K562 (cell line): ENCODE measurements at regions not wholly inside any gene's neighbourhood (a gene's known extent, or its start where the extent isn't known, plus 50 kb on each side); places are given as distances from the start of the nearest gene placed in this dataset.

Experiments used
- ATAC-seq: fragments of 200-7000 bp; cut with Tn5 transposase; 3 replicates; pipeline ENCODE4 v1.9.1; 2020; ENCODE audit warnings: moderate library complexity
- BruUV-seq: library from RNA; stranded (reverse); fragments of 400-500 nt; replicated peaks from 2 replicates; lab custom pipeline; 2021; lab: Mats Ljungman, UMichigan
- CTCF ChIA-PET: fragments of 300-600 bp; formaldehyde crosslinking; extraction: SDS; loops from one replicate; lab custom pipeline; 2021; ENCODE audit warnings: low intra/inter-chr PET ratio; lab: Yijun Ruan, JAX
- POLR2A ChIA-PET: fragments of 300-600, 350-650 bp; sonication (Branson Sonifier 250); formaldehyde crosslinking; extraction: SDS; loops from one replicate; lab custom pipeline; 2021; ENCODE audit warnings: antibody characterized with exemption, inconsistent platforms; lab: Yijun Ruan, JAX
- DNase-seq, 4 experiments: peaks; one replicate each; pipeline versions ENCODE4 v3.0.0 to v3.0.0-alpha.2; 2011 to 2018; ENCODE audit warnings: low spot score in 3 of 4, mixed read lengths in 3 of 4; ENCODE audit errors: extremely low read depth in 1 of 4
- FAIRE-seq: peaks from 2 replicates; lab custom pipeline; 2011; peaks lifted over from hg19 to GRCh38; lab: Jason Lieb, UNC
- H2AFZ ChIP-seq: 2 replicates; pipeline ENCODE4 v1.6.0; 2011; ENCODE audit warnings: low read depth, low read length, control low read depth, inconsistent platforms
- H3K27ac ChIP-seq: fragments of 200-600 bp; 3 replicates; pipeline ENCODE4 v1.8.0; 2011; ENCODE audit warnings: low read depth, mild to moderate bottlenecking, control low read depth, inconsistent platforms, low read length, moderate library complexity, mixed read lengths; ENCODE audit errors: extremely low read depth
- H3K27me3 ChIP-seq, 2 experiments: fragments of 300-600 bp in 1 of 2; 2 replicates in 1 of 2; 3 replicates in 1 of 2; pipeline versions ENCODE4 v1.6.0 to v1.8.0; 2011; ENCODE audit warnings: inconsistent platforms in 2 of 2, low read length in 2 of 2, mild to moderate bottlenecking in 1 of 2, mixed read lengths in 1 of 2, moderate library complexity in 1 of 2; ENCODE audit not compliant: control insufficient read depth in 2 of 2, insufficient read depth in 2 of 2
- H3K36me3 ChIP-seq: fragments of 300-600 bp; 3 replicates; pipeline ENCODE4 v1.8.0; 2011; ENCODE audit warnings: mild to moderate bottlenecking, low read length, inconsistent platforms; ENCODE audit not compliant: control insufficient read depth, insufficient read depth
- H3K4me1 ChIP-seq, 2 experiments: fragments of 200-600 bp in 1 of 2; replicated peaks in 1 of 2; 2 replicates in 1 of 2; 3 replicates in 1 of 2; pipeline versions ENCODE4 v1.5.1 to v1.8.0; 2011; ENCODE audit warnings: inconsistent platforms in 2 of 2, low read length in 2 of 2, mild to moderate bottlenecking in 1 of 2, mixed read lengths in 1 of 2, moderate library complexity in 1 of 2; ENCODE audit not compliant: control insufficient read depth in 2 of 2, insufficient read depth in 2 of 2
- H3K4me2 ChIP-seq: 2 replicates; pipeline ENCODE4 v1.6.1; 2011; ENCODE audit warnings: low read length, control low read depth, inconsistent platforms, mixed read lengths; ENCODE audit not compliant: insufficient read depth
- H3K4me3 ChIP-seq: fragments of 200-600 bp; sonication (generic), shearing (Covaris generic); 2 replicates; pipeline ENCODE4 v1.5.1; 2016; ENCODE audit warnings: control low read depth, inconsistent platforms
- H3K79me2 ChIP-seq: fragments of 200-600 bp; 3 replicates; pipeline ENCODE4 v1.8.0; 2011; ENCODE audit warnings: low read length, inconsistent platforms; ENCODE audit not compliant: control insufficient read depth, insufficient read depth
- H3K9ac ChIP-seq, 2 experiments: 2 replicates each; pipeline versions ENCODE4 v1.6.0 to v1.6.1; 2011; ENCODE audit warnings: low read depth in 2 of 2, low read length in 2 of 2, control low read depth in 1 of 2, inconsistent platforms in 1 of 2, mild to moderate bottlenecking in 1 of 2, mixed read lengths in 1 of 2; ENCODE audit not compliant: insufficient read depth in 1 of 2
- H3K9me1 ChIP-seq: one replicate; pipeline ENCODE4 v1.6.0; 2011; ENCODE audit warnings: inconsistent platforms, mild to moderate bottlenecking, low read length, moderate library complexity; ENCODE audit not compliant: control insufficient read depth, insufficient read depth
- H3K9me3 ChIP-seq: replicated peaks from 2 replicates; pipeline ENCODE4 v1.5.1; 2011; ENCODE audit warnings: low read depth, low read length, inconsistent platforms; ENCODE audit not compliant: control insufficient read depth, insufficient read depth
- H4K20me1 ChIP-seq: replicated peaks from 2 replicates; pipeline ENCODE4 v1.6.1; 2011; ENCODE audit warnings: low read length, inconsistent platforms, mixed read lengths; ENCODE audit not compliant: control insufficient read depth, insufficient read depth
- CBX3 ChIP-seq, 2 experiments: IDR thresholded peaks; 1 replicate in 1 of 2; 2 replicates in 1 of 2; pipeline ENCODE4 v1.6.1; 2012; ENCODE audit warnings: inconsistent platforms in 2 of 2, low read length in 2 of 2, borderline replicate concordance in 1 of 2, control low read depth in 1 of 2
- RHOXF2B ChIP-seq: fragments of 250-450 bp; sonication (Bioruptor Pico); conservative IDR thresholded peaks from 2 replicates; pipeline ENCODE4 v1.5.1; 2021
- SPI1 ChIP-seq: IDR thresholded peaks from 2 replicates; pipeline ENCODE4 v1.6.1; 2011; ENCODE audit warnings: low read depth, low read length, control low read depth, borderline replicate concordance
- THAP7 ChIP-seq: fragments of 250-450 bp; sonication (Bioruptor Pico); IDR thresholded peaks from 2 replicates; pipeline ENCODE4 v1.5.0; 2021
- ZFP36 ChIP-seq: fragments of 150-350 bp; IDR thresholded peaks from 2 replicates; pipeline ENCODE4 v1.6.1; 2018; ENCODE audit warnings: low read length, low read depth; ENCODE audit not compliant: partially characterized antibody
- WGBS: fragments of 100-300 bp; shearing (Covaris generic); methylation state at CpG from one replicate; pipeline ENCODE4 v1.1.6; 2016; ENCODE audit warnings: low coverage, mixed read lengths; ENCODE audit not compliant: insufficient coverage; ENCODE audit errors: missing lambda C conversion rate; 5-methylcytosine and 5-hydroxymethylcytosine counted together
- in situ Hi-C: fragments of 300-500 bp; cut with MboI; formaldehyde crosslinking; loops from 4 replicates; pipeline ENCODE4 v1.15.0; 2018; ENCODE audit warnings: inconsistent platforms, mixed read lengths
- intact Hi-C: fragments of 100-400 bp; cut with micrococcal nuclease; formaldehyde crosslinking; loops from 2 replicates; pipeline ENCODE4 v1.14.2; 2022

GRCh38 chr7:50214126-50214670, 90.3 kb upstream of the IKZF1 start:
- Histone ChIP-seq H3K4me2 (no peak overlapping the region), H3K4me1 (peaks cover 10 to 14% of the 10 kb centered on the region in 2 experiments), H2AFZ (no peak overlapping the region), H3K79me2 (no peaks in the 10 kb centered on the region), H3K9me3 (no peaks in the 10 kb centered on the region), H3K4me3 (no peak overlapping the region), H3K36me3 (no peaks in the 10 kb centered on the region), H4K20me1 (no peaks in the 10 kb centered on the region), H3K9me1 (no peaks in the 10 kb centered on the region), H3K9ac (peak overlapping the region in 1 of 2 experiments; percentile 23; a peak in 1 of 4 replicates), H3K27ac (no peak overlapping the region), H3K27me3 (peaks cover 0 to 9% of the 10 kb centered on the region in 2 experiments; a peak in 1 of 5 replicates)
- ChIA-PET POLR2A (interaction anchor here (2.6 kb wide), 1 partner anchor 13 kb away, joined by 10 read pairs; no protein-coding TSS in a partner anchor), CTCF (no interaction called here)
- TF ChIP-seq SPI1 (0 out of 2 replicates have a peak, but pooled peaks have one; percentile 11), THAP7 (CRISPR knock-in tag) (no peak)
- intact Hi-C loops, result no loop called here
- DNase-seq (no peak), ATAC-seq (no peak), FAIRE-seq (no peak)
- in situ Hi-C loops, result no loop called here
- WGBS, result 16% methylated on average over 2 of the region's 2 CpGs
- BruUV-seq, result no TSS peak

DNA sequence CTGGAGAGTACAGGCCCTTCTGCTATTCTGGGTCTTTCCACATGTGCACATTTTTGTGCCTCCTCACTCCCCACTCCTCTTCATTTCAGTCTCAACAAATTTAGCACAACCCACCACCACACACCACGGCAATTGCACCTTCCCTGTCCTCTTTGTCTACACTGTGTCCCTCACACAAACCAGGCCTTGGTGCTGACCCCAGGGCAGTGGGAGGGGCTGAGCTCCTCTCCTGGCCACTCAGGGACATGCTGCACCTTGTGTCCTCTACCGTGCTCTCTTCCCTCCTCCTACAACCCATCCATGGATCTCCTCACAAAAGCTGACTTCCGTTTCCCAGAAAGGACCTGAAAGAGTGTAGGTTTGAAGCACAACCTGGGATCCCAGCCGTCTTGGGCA, 90.9 kb upstream of the IKZF1 start:
- no peaks in the 10 kb centered on the region for H3K9me3 ChIP-seq
- TF ChIP-seq ZFP36, result no peak
- TF ChIP-seq CBX3 (IDR thresholded peaks at IDR 0.05; ENCODE audit: borderline replicate concordance in 1 of 2, low read length in 2 of 2), result no peak
- no peak for TF ChIP-seq RHOXF2B (CRISPR knock-in tag)
- BruUV-seq, result no TSS peak
- H3K9ac ChIP-seq, result no peak overlapping the region
- ATAC-seq (peak; percentile 17; the same call in 1 of the 3 replicates), FAIRE-seq (no peak), DNase-seq (no peak)
- peaks cover 10 to 14% of the 10 kb centered on the region in 2 experiments for H3K4me1 ChIP-seq
- H3K79me2 ChIP-seq, result no peaks in the 10 kb centered on the region
- no peak overlapping the region for H3K4me3 ChIP-seq
- ChIA-PET CTCF (no interaction called here), POLR2A (no interaction called here)
- 33% methylated on average over 4 of the region's 4 CpGs for WGBS
- intact Hi-C loops, result no loop called here
- no peaks in the 10 kb centered on the region for H3K36me3 ChIP-seq
- in situ Hi-C loops, result no loop called here
- H3K9me1 ChIP-seq, result no peaks in the 10 kb centered on the region
- H3K4me2 ChIP-seq, result no peak overlapping the region
- H2AFZ ChIP-seq, result no peak overlapping the region
- no peak overlapping the region for H3K27ac ChIP-seq
- H4K20me1 ChIP-seq, result no peaks in the 10 kb centered on the region
- H3K27me3 ChIP-seq, result peaks cover 0 to 9% of the 10 kb centered on the region in 2 experiments; a peak in 1 of 5 replicates
